ENCODE measurements at regions not wholly inside any gene's neighbourhood (a gene's known extent, or its start where the extent isn't known, plus 50 kb on each side); places are given as distances from the start of the nearest gene placed in this dataset.

- Histone ChIP-seq H3K27ac (no peak overlapping the region), H3K4me3 (no peak overlapping the region), H3K9me3 (no peaks in the 10 kb centered on the region), H3K27me3 (no peaks in the 10 kb centered on the region), H3K4me1 (no peaks in the 10 kb centered on the region), H3K36me3 (no peaks in the 10 kb centered on the region)
- no peak for DNase-seq (ENCODE audit: low spot score in 2 of 2)
- TF ChIP-seq POLR2A (IDR thresholded peaks at IDR 0.05) (no peak), CTCF (IDR thresholded peaks at IDR 0.05) (no peak), EP300 (IDR thresholded peaks at IDR 0.05) (no peak)
- 49 to 64% methylated on average over 3 of the region's 3 CpGs for WGBS, 2 donors
Observed at GRCh38 chr11:92473736-92474135, 249.1 kb downstream of the FAT3 start.

- TF ChIP-seq POLR2A (IDR thresholded peaks at IDR 0.05) (no peak), EP300 (IDR thresholded peaks at IDR 0.05) (no peak), CTCF (IDR thresholded peaks at IDR 0.05) (no peak)
- no peaks in the 10 kb centered on the region for H3K27me3 ChIP-seq
- no peak overlapping the region for H3K27ac ChIP-seq
- DNase-seq (ENCODE audit: low spot score in 2 of 2) = no peak
- no peaks in the 10 kb centered on the region for H3K4me1 ChIP-seq
- no peaks in the 10 kb centered on the region for H3K36me3 ChIP-seq
- H3K4me3 ChIP-seq = no peak overlapping the region
- no peaks in the 10 kb centered on the region for H3K9me3 ChIP-seq
Observed at GRCh38 chr11:92475316-92475715, 250.7 kb downstream of the FAT3 start.

GRCh38 chr11:92475819-92476218 lies 251.2 kb downstream of the FAT3 start:
- no peaks in the 10 kb centered on the region for H3K9me3 ChIP-seq
- TF ChIP-seq CTCF (IDR thresholded peaks at IDR 0.05) = no peak
- TF ChIP-seq EP300 (IDR thresholded peaks at IDR 0.05) = no peak
- TF ChIP-seq POLR2A (IDR thresholded peaks at IDR 0.05) = no peak
- no peak overlapping the region for H3K27ac ChIP-seq
- no peak for DNase-seq (ENCODE audit: low spot score in 2 of 2)
- no peaks in the 10 kb centered on the region for H3K36me3 ChIP-seq
- H3K4me1 ChIP-seq = no peaks in the 10 kb centered on the region
- H3K27me3 ChIP-seq = no peaks in the 10 kb centered on the region
- no peak overlapping the region for H3K4me3 ChIP-seq
- 76 to 85% methylated on average over 3 of the region's 3 CpGs for WGBS, 2 donors

DNA sequence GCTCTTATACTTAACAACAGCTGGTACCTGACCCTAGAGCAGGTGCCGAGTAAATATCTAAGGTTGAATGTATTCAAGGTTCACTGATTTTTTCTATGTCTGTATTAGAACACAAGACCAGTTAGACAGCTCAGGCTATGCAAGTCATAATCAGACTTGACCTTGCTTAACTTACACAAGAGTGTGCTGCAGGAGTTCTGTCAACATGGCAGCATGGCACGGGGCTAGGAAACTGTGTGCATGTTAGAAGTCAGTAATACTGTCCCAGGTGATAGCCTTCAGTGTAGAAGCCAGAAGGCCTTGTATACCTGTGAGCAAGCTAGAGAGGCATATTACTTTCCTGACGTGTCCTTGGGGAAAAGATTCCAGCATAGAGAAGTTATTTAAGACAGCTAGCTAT lies 253.1 kb downstream of the FAT3 start:
- DNase-seq (ENCODE audit: low spot score in 2 of 2) = no peak
- Histone ChIP-seq H3K36me3 (no peaks in the 10 kb centered on the region), H3K4me3 (no peak overlapping the region), H3K27ac (no peak overlapping the region), H3K27me3 (no peaks in the 10 kb centered on the region), H3K4me1 (no peaks in the 10 kb centered on the region), H3K9me3 (no peaks in the 10 kb centered on the region)
- WGBS, 2 donors = 80 to 94% methylated on average over 3 of the region's 3 CpGs
- TF ChIP-seq EP300 (IDR thresholded peaks at IDR 0.05) = no peak

- no peak for DNase-seq (ENCODE audit: low spot score in 2 of 2)
- Histone ChIP-seq H3K4me1 (no peaks in the 10 kb centered on the region), H3K4me3 (no peak overlapping the region), H3K9me3 (no peaks in the 10 kb centered on the region), H3K27ac (no peak overlapping the region), H3K27me3 (no peaks in the 10 kb centered on the region), H3K36me3 (no peaks in the 10 kb centered on the region)
- 83 to 90% methylated on average over 1 of the region's 1 CpG for WGBS, 2 donors
- TF ChIP-seq POLR2A (IDR thresholded peaks at IDR 0.05) = no peak
- no peak for TF ChIP-seq EP300 (IDR thresholded peaks at IDR 0.05)
- TF ChIP-seq CTCF (IDR thresholded peaks at IDR 0.05) = no peak
Observed at GRCh38 chr11:92480499-92480898, 255.9 kb downstream of the FAT3 start.

DNA sequence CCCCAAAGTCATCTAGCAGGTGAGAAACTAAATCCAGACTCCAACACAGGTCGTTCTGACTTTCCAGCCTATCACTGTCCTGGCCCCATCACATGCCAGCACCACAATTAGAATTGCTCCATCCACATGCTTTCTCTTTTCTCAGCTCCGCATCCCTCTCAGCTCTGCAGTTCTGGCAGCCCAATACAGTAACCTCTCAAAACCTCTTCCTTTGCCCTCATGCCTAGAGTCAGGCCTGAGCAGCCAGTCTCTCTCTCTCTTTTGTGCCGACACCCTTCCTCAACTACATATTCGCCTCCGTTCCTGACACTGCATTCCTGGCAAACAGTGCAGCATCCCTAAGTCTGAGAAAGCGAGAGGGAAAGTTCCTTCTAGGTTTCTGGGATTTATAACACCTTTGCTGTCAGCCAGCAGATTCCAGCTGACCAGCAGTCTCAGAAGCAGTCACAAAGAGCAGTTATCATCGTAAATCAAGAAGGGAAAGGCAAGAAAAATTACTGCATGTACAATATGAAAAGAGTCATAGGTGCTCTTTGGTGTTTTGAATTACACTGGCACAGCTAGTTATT lies 258.0 kb downstream of the FAT3 start:
- Histone ChIP-seq H3K36me3 (no peaks in the 10 kb centered on the region), H3K9me3 (no peaks in the 10 kb centered on the region), H3K27ac (no peak overlapping the region), H3K27me3 (no peaks in the 10 kb centered on the region), H3K4me1 (no peaks in the 10 kb centered on the region), H3K4me3 (no peak overlapping the region)
- TF ChIP-seq POLR2A (IDR thresholded peaks at IDR 0.05) (no peak), EP300 (IDR thresholded peaks at IDR 0.05) (no peak), CTCF (IDR thresholded peaks at IDR 0.05) (no peak)
- no peak for DNase-seq (ENCODE audit: low spot score in 2 of 2)
- 69 to 75% methylated on average over 7 of the region's 7 CpGs for WGBS, 2 donors
